PC-9 (cell line): ENCODE measurements at regions not wholly inside any gene's neighbourhood (a gene's known extent, or its start where the extent isn't known, plus 50 kb on each side); places are given as distances from the start of the nearest gene placed in this dataset.

ENCODE experiments used
- EZH2 ChIP-seq: fragments of 200-600 bp; sonication (generic); IDR thresholded peaks from 2 replicates; pipeline ENCODE4 v1.8.0; 2017; ENCODE audit warnings: antibody characterized with exemption, low read depth
- TF ChIP-seq, protein P1 (sequence below): fragments of 200-600 bp; sonication (generic); conservative IDR thresholded peaks from 2 replicates; pipeline ENCODE4 v1.6.1; 2017; ENCODE audit warnings: mixed run types, antibody characterized with exemption, mild to moderate bottlenecking, moderate library complexity

DNA sequence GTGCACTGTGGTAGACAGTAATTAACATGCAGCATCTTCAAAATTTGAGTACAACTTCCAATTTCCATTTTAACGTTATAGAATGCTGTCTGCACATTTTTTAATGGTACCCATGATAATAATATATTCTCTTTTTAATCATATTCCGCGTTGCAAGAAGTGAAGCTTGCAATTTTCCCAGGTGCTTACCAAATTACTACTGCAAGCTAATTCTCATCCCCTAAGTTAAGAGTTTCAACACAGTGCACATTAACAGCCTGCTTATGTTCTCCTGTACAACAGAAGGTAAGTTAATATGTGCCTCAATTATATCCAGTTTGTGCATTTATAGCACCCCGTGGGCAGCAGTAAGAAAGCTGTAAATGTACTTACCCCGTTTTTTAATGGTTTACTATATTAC is 132.9 kb downstream of the CBLN2 start:
- TF ChIP-seq, protein P1, sequence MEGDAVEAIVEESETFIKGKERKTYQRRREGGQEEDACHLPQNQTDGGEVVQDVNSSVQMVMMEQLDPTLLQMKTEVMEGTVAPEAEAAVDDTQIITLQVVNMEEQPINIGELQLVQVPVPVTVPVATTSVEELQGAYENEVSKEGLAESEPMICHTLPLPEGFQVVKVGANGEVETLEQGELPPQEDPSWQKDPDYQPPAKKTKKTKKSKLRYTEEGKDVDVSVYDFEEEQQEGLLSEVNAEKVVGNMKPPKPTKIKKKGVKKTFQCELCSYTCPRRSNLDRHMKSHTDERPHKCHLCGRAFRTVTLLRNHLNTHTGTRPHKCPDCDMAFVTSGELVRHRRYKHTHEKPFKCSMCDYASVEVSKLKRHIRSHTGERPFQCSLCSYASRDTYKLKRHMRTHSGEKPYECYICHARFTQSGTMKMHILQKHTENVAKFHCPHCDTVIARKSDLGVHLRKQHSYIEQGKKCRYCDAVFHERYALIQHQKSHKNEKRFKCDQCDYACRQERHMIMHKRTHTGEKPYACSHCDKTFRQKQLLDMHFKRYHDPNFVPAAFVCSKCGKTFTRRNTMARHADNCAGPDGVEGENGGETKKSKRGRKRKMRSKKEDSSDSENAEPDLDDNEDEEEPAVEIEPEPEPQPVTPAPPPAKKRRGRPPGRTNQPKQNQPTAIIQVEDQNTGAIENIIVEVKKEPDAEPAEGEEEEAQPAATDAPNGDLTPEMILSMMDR = no peak
- TF ChIP-seq EZH2 = no peak
